Nephron (organoid): ENCODE measurements at regions not wholly inside any gene's neighbourhood (a gene's known extent, or its start where the extent isn't known, plus 50 kb on each side); places are given as distances from the start of the nearest gene placed in this dataset.

Experiments
- H3K27ac Mint-ChIP-seq, 3 experiments: 2 replicates each; pipeline ENCODE4 v1.8.0; 2020; ENCODE audit warnings: mixed read lengths in 3 of 3, mild to moderate bottlenecking in 2 of 3, moderate library complexity in 1 of 3
- H3K27me3 Mint-ChIP-seq: 2 replicates; pipeline ENCODE4 v1.8.0; 2021; ENCODE audit warnings: low read depth, mild to moderate bottlenecking, moderate library complexity, mixed read lengths
- H3K36me3 Mint-ChIP-seq: 2 replicates; pipeline ENCODE4 v1.8.0; 2020; ENCODE audit warnings: low read depth, mixed read lengths
- H3K4me1 Mint-ChIP-seq: 2 replicates; pipeline ENCODE4 v1.8.0; 2020; ENCODE audit warnings: mixed read lengths
- H3K4me3 Mint-ChIP-seq, 3 experiments: 2 replicates each; pipeline ENCODE4 v1.8.0; 2020; ENCODE audit warnings: mild to moderate bottlenecking in 3 of 3, mixed read lengths in 3 of 3, moderate library complexity in 2 of 3
- H3K9me3 Mint-ChIP-seq: 2 replicates; pipeline ENCODE4 v1.8.0; 2020; ENCODE audit warnings: mixed read lengths
- TF ChIP-seq, protein P1 (sequence below), 3 experiments: fragments of 200-600 bp; sonication (generic); IDR thresholded peaks; one replicate each; pipeline ENCODE4 v1.5.0; 2021; ENCODE audit warnings: antibody characterized with exemption in 3 of 3; ENCODE audit not compliant: unreplicated experiment in 3 of 3

DNA sequence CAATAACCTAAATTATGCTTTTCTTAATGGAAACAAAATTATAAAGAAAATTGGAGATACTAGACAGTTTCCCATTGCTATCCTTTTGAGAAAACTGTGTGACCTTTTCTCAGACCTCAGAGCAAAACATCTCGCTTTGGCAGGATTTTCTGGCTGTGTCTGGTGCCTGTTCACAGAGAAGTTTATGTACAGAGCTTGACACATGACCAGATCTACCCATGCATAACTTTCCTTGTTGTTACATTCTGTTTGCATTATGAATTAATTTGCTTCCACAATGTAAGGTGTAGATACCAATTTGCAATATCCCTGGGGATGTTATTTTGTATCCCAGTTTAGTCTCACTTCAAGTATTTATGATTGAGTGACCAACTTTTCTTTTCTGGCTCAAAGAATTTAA is 565.0 kb downstream of the XPNPEP1 start:
- Mint-ChIP-seq H3K4me1 (peaks cover 12% of the 10 kb centered on the region), H3K9me3 (peaks cover 2% of the 10 kb centered on the region), H3K36me3 (no peaks in the 10 kb centered on the region), H3K4me3 (no peak overlapping the region), H3K27me3 (peaks cover 6% of the 10 kb centered on the region), H3K27ac (peak overlapping the region in 2 of 3 experiments; percentile 36 to 65)
- TF ChIP-seq, protein P1, sequence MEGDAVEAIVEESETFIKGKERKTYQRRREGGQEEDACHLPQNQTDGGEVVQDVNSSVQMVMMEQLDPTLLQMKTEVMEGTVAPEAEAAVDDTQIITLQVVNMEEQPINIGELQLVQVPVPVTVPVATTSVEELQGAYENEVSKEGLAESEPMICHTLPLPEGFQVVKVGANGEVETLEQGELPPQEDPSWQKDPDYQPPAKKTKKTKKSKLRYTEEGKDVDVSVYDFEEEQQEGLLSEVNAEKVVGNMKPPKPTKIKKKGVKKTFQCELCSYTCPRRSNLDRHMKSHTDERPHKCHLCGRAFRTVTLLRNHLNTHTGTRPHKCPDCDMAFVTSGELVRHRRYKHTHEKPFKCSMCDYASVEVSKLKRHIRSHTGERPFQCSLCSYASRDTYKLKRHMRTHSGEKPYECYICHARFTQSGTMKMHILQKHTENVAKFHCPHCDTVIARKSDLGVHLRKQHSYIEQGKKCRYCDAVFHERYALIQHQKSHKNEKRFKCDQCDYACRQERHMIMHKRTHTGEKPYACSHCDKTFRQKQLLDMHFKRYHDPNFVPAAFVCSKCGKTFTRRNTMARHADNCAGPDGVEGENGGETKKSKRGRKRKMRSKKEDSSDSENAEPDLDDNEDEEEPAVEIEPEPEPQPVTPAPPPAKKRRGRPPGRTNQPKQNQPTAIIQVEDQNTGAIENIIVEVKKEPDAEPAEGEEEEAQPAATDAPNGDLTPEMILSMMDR (IDR thresholded peaks at IDR 0.05; ENCODE audit: unreplicated experiment in 3 of 3), result no peak

GRCh38 chr10:109348324-109348723 is 575.0 kb downstream of the XPNPEP1 start:
- Mint-ChIP-seq H3K27ac (no peak overlapping the region), H3K4me3 (no peak overlapping the region), H3K9me3 (peaks cover 14% of the 10 kb centered on the region), H3K4me1 (peaks cover 10% of the 10 kb centered on the region), H3K36me3 (no peaks in the 10 kb centered on the region), H3K27me3 (no peaks in the 10 kb centered on the region)
- TF ChIP-seq, protein P1 (IDR thresholded peaks at IDR 0.05; ENCODE audit: unreplicated experiment in 3 of 3), result no peak

GRCh38 chr10:109343293-109343692 is 580.0 kb downstream of the XPNPEP1 start:
- TF ChIP-seq, protein P1 (IDR thresholded peaks at IDR 0.05; ENCODE audit: unreplicated experiment in 3 of 3), result no peak
- Mint-ChIP-seq H3K9me3 (peaks cover 2% of the 10 kb centered on the region), H3K4me3 (no peak overlapping the region), H3K27ac (peak overlapping the region in 1 of 3 experiments; percentile 34), H3K36me3 (no peaks in the 10 kb centered on the region), H3K4me1 (peaks cover 16% of the 10 kb centered on the region), H3K27me3 (no peaks in the 10 kb centered on the region)

DNA sequence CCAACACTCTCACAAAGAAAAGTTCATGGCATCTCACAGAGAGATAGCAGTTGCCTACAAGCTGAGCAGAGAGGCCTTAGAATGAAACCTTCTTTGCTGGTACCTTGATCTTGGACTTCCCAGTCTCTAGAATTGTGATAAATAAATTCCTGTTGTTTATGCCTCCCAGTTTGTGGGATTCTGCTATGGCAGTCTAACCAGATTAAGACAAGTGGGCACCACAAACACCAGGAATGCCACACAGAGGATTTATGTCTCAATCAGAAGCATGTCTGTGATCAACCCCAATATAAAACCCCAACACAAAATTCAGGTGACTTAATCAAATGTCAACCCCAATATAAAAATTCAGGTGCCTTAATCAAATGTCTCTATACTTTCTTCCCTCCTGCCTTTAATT is 581.3 kb downstream of the XPNPEP1 start:
- TF ChIP-seq, protein P1 (IDR thresholded peaks at IDR 0.05; ENCODE audit: unreplicated experiment in 3 of 3), result no peak
- H3K27ac Mint-ChIP-seq, result no peak overlapping the region
- H3K4me3 Mint-ChIP-seq, result no peak overlapping the region
- peaks cover 12% of the 10 kb centered on the region for H3K4me1 Mint-ChIP-seq
- no peaks in the 10 kb centered on the region for H3K27me3 Mint-ChIP-seq
- peaks cover 10% of the 10 kb centered on the region for H3K9me3 Mint-ChIP-seq
- H3K36me3 Mint-ChIP-seq, result no peaks in the 10 kb centered on the region

GRCh38 chr10:109328001-109328400 is 595.3 kb downstream of the XPNPEP1 start:
- Mint-ChIP-seq H3K27me3 (peaks cover 4% of the 10 kb centered on the region), H3K36me3 (no peaks in the 10 kb centered on the region), H3K27ac (no peak overlapping the region), H3K4me3 (no peak overlapping the region), H3K4me1 (no peaks in the 10 kb centered on the region), H3K9me3 (peaks cover 3% of the 10 kb centered on the region)
- TF ChIP-seq, protein P1 (IDR thresholded peaks at IDR 0.05; ENCODE audit: unreplicated experiment in 3 of 3), result no peak

DNA sequence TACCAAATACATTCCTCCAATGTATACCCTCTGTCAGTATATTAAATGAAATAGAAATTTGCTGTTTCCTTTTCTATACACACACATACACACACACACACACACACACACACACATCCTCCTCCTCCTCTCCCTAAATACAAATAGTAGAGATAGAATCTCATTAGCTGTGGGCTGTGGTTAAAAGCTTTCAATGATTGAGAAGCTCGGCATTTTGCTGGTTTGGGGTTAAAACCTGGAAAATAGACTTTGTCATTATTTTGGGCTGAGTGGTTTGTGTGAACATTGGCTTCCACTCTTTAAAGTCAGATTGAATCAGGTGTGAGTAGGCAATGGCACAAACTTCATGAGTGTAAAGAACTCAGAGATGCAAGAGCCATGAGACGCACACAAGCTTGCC is 596.0 kb downstream of the XPNPEP1 start:
- no peaks in the 10 kb centered on the region for H3K4me1 Mint-ChIP-seq
- TF ChIP-seq, protein P1 (IDR thresholded peaks at IDR 0.05; ENCODE audit: unreplicated experiment in 3 of 3), result no peak
- no peak overlapping the region for H3K4me3 Mint-ChIP-seq
- H3K27me3 Mint-ChIP-seq, result no peaks in the 10 kb centered on the region
- H3K36me3 Mint-ChIP-seq, result no peaks in the 10 kb centered on the region
- no peak overlapping the region for H3K27ac Mint-ChIP-seq
- no peaks in the 10 kb centered on the region for H3K9me3 Mint-ChIP-seq
